ENCODE measurements at regions not wholly inside any gene's neighbourhood (a gene's known extent, or its start where the extent isn't known, plus 50 kb on each side); places are given as distances from the start of the nearest gene placed in this dataset.

GRCh38 chr4:34193451-34194154 lies 2050.7 kb downstream of the ARAP2 start:
- Mint-ChIP-seq H3K36me3 (ENCODE audit: insufficient read depth) (no peaks in the 10 kb centered on the region), H3K4me3 (no peak overlapping the region), H3K4me1 (no peaks in the 10 kb centered on the region), H3K9me3 (peaks cover 18% of the 10 kb centered on the region), H3K27ac (ENCODE audit: low read depth) (no peak overlapping the region), H3K27me3 (no peaks in the 10 kb centered on the region)
- ATAC-seq (replicated peaks; ENCODE audit: extremely low read depth, poor library complexity, severe bottlenecking) (no peak), DNase-seq (ENCODE audit: low spot score in 2 of 2) (no peak)

- ATAC-seq (replicated peaks; ENCODE audit: extremely low read depth, poor library complexity, severe bottlenecking) (no peak), DNase-seq (ENCODE audit: low spot score in 2 of 2) (no peak)
- H3K27ac Mint-ChIP-seq (ENCODE audit: low read depth), result no peak overlapping the region
- no peaks in the 10 kb centered on the region for H3K36me3 Mint-ChIP-seq (ENCODE audit: insufficient read depth)
- H3K4me1 Mint-ChIP-seq, result no peaks in the 10 kb centered on the region
- H3K4me3 Mint-ChIP-seq, result no peak overlapping the region
- H3K27me3 Mint-ChIP-seq, result no peaks in the 10 kb centered on the region
- peaks cover 18% of the 10 kb centered on the region for H3K9me3 Mint-ChIP-seq
These were observed 2049.7 kb downstream of the ARAP2 start for GRCh38 chr4:34194585-34194984.

- Mint-ChIP-seq H3K4me3 (no peak overlapping the region), H3K9me3 (peaks cover 16% of the 10 kb centered on the region), H3K36me3 (ENCODE audit: insufficient read depth) (no peaks in the 10 kb centered on the region), H3K4me1 (no peaks in the 10 kb centered on the region), H3K27ac (ENCODE audit: low read depth) (no peak overlapping the region), H3K27me3 (no peaks in the 10 kb centered on the region)
- no peak for ATAC-seq (replicated peaks; ENCODE audit: extremely low read depth, poor library complexity, severe bottlenecking)
- DNase-seq (ENCODE audit: low spot score in 2 of 2), result no peak
These were observed 2047.9 kb downstream of the ARAP2 start for GRCh38 chr4:34196375-34196774.

GRCh38 chr4:34198966-34199365 lies 2045.3 kb downstream of the ARAP2 start:
- Mint-ChIP-seq H3K27me3 (no peaks in the 10 kb centered on the region), H3K4me3 (no peak overlapping the region), H3K36me3 (ENCODE audit: insufficient read depth) (no peaks in the 10 kb centered on the region), H3K9me3 (peaks cover 14% of the 10 kb centered on the region), H3K27ac (ENCODE audit: low read depth) (no peak overlapping the region), H3K4me1 (no peaks in the 10 kb centered on the region)
- ATAC-seq (replicated peaks; ENCODE audit: extremely low read depth, poor library complexity, severe bottlenecking), result no peak
- DNase-seq (ENCODE audit: low spot score in 2 of 2), result no peak

GRCh38 chr4:34200535-34200934 lies 2043.8 kb downstream of the ARAP2 start:
- Mint-ChIP-seq H3K27me3 (no peaks in the 10 kb centered on the region), H3K27ac (ENCODE audit: low read depth) (no peak overlapping the region), H3K36me3 (ENCODE audit: insufficient read depth) (no peaks in the 10 kb centered on the region), H3K4me3 (no peak overlapping the region), H3K4me1 (no peaks in the 10 kb centered on the region), H3K9me3 (peaks cover 20% of the 10 kb centered on the region)
- ATAC-seq (replicated peaks; ENCODE audit: extremely low read depth, poor library complexity, severe bottlenecking), result no peak
- no peak for DNase-seq (ENCODE audit: low spot score in 2 of 2)

- H3K9me3 Mint-ChIP-seq, result peaks cover 22% of the 10 kb centered on the region
- no peaks in the 10 kb centered on the region for H3K27me3 Mint-ChIP-seq
- no peak overlapping the region for H3K27ac Mint-ChIP-seq (ENCODE audit: low read depth)
- H3K36me3 Mint-ChIP-seq (ENCODE audit: insufficient read depth), result no peaks in the 10 kb centered on the region
- DNase-seq (ENCODE audit: low spot score in 2 of 2) (no peak), ATAC-seq (replicated peaks; ENCODE audit: extremely low read depth, poor library complexity, severe bottlenecking) (no peak)
- H3K4me1 Mint-ChIP-seq, result no peaks in the 10 kb centered on the region
- H3K4me3 Mint-ChIP-seq, result no peak overlapping the region
These were observed 2042.2 kb downstream of the ARAP2 start for GRCh38 chr4:34202154-34202553.

- H3K9me3 Mint-ChIP-seq, result peaks cover 18% of the 10 kb centered on the region
- no peaks in the 10 kb centered on the region for H3K27me3 Mint-ChIP-seq
- ATAC-seq (replicated peaks; ENCODE audit: extremely low read depth, poor library complexity, severe bottlenecking), result no peak
- H3K36me3 Mint-ChIP-seq (ENCODE audit: insufficient read depth), result no peaks in the 10 kb centered on the region
- H3K4me1 Mint-ChIP-seq, result no peaks in the 10 kb centered on the region
- DNase-seq (ENCODE audit: low spot score in 2 of 2), result no peak
- H3K27ac Mint-ChIP-seq (ENCODE audit: low read depth), result no peak overlapping the region
- no peak overlapping the region for H3K4me3 Mint-ChIP-seq
These were observed 2023.7 kb downstream of the ARAP2 start for GRCh38 chr4:34220601-34221000.

- H3K9me3 Mint-ChIP-seq, result peaks cover 14% of the 10 kb centered on the region
- DNase-seq (ENCODE audit: low spot score in 2 of 2) (no peak), ATAC-seq (replicated peaks; ENCODE audit: extremely low read depth, poor library complexity, severe bottlenecking) (no peak)
- H3K36me3 Mint-ChIP-seq (ENCODE audit: insufficient read depth), result no peaks in the 10 kb centered on the region
- no peak overlapping the region for H3K4me3 Mint-ChIP-seq
- no peak overlapping the region for H3K27ac Mint-ChIP-seq (ENCODE audit: low read depth)
- no peaks in the 10 kb centered on the region for H3K27me3 Mint-ChIP-seq
- H3K4me1 Mint-ChIP-seq, result no peaks in the 10 kb centered on the region
These were observed 2022.3 kb downstream of the ARAP2 start for GRCh38 chr4:34221986-34222385.

- no peak overlapping the region for H3K4me3 Mint-ChIP-seq
- no peaks in the 10 kb centered on the region for H3K4me1 Mint-ChIP-seq
- ATAC-seq (replicated peaks; ENCODE audit: extremely low read depth, poor library complexity, severe bottlenecking) (no peak), DNase-seq (ENCODE audit: low spot score in 2 of 2) (no peak)
- no peak overlapping the region for H3K27ac Mint-ChIP-seq (ENCODE audit: low read depth)
- no peaks in the 10 kb centered on the region for H3K27me3 Mint-ChIP-seq
- H3K9me3 Mint-ChIP-seq, result peaks cover 29% of the 10 kb centered on the region
- H3K36me3 Mint-ChIP-seq (ENCODE audit: insufficient read depth), result no peaks in the 10 kb centered on the region
These were observed 2008.2 kb downstream of the ARAP2 start for GRCh38 chr4:34236118-34236517.

- ATAC-seq (replicated peaks; ENCODE audit: extremely low read depth, poor library complexity, severe bottlenecking) (no peak), DNase-seq (ENCODE audit: low spot score in 2 of 2) (no peak)
- no peak overlapping the region for H3K4me3 Mint-ChIP-seq
- H3K4me1 Mint-ChIP-seq, result no peaks in the 10 kb centered on the region
- no peaks in the 10 kb centered on the region for H3K36me3 Mint-ChIP-seq (ENCODE audit: insufficient read depth)
- H3K27ac Mint-ChIP-seq (ENCODE audit: low read depth), result no peak overlapping the region
- peaks cover 40% of the 10 kb centered on the region for H3K9me3 Mint-ChIP-seq
- no peaks in the 10 kb centered on the region for H3K27me3 Mint-ChIP-seq
These were observed 1999.0 kb downstream of the ARAP2 start for GRCh38 chr4:34245276-34245675.

- H3K27ac Mint-ChIP-seq (ENCODE audit: low read depth), result no peak overlapping the region
- no peak overlapping the region for H3K4me3 Mint-ChIP-seq
- H3K4me1 Mint-ChIP-seq, result no peaks in the 10 kb centered on the region
- ATAC-seq (replicated peaks; ENCODE audit: extremely low read depth, poor library complexity, severe bottlenecking), result no peak
- no peaks in the 10 kb centered on the region for H3K36me3 Mint-ChIP-seq (ENCODE audit: insufficient read depth)
- no peak for DNase-seq (ENCODE audit: low spot score in 2 of 2)
- H3K27me3 Mint-ChIP-seq, result no peaks in the 10 kb centered on the region
- H3K9me3 Mint-ChIP-seq, result peaks cover 31% of the 10 kb centered on the region
These were observed 1993.8 kb downstream of the ARAP2 start for GRCh38 chr4:34250562-34250961.

GRCh38 chr4:34253239-34253638 lies 1991.1 kb downstream of the ARAP2 start:
- no peaks in the 10 kb centered on the region for H3K4me1 Mint-ChIP-seq
- H3K36me3 Mint-ChIP-seq (ENCODE audit: insufficient read depth), result no peaks in the 10 kb centered on the region
- DNase-seq (ENCODE audit: low spot score in 2 of 2) (no peak), ATAC-seq (replicated peaks; ENCODE audit: extremely low read depth, poor library complexity, severe bottlenecking) (no peak)
- no peaks in the 10 kb centered on the region for H3K27me3 Mint-ChIP-seq
- no peak overlapping the region for H3K27ac Mint-ChIP-seq (ENCODE audit: low read depth)
- no peak overlapping the region for H3K4me3 Mint-ChIP-seq
- peaks cover 27% of the 10 kb centered on the region for H3K9me3 Mint-ChIP-seq

GRCh38 chr4:34258176-34258575 lies 1986.1 kb downstream of the ARAP2 start:
- Mint-ChIP-seq H3K36me3 (ENCODE audit: insufficient read depth) (no peaks in the 10 kb centered on the region), H3K4me3 (no peak overlapping the region), H3K9me3 (peaks cover 24% of the 10 kb centered on the region), H3K4me1 (no peaks in the 10 kb centered on the region), H3K27ac (ENCODE audit: low read depth) (no peak overlapping the region), H3K27me3 (no peaks in the 10 kb centered on the region)
- DNase-seq (ENCODE audit: low spot score in 2 of 2), result no peak
- no peak for ATAC-seq (replicated peaks; ENCODE audit: extremely low read depth, poor library complexity, severe bottlenecking)
